SJSA1 (cell line): ENCODE measurements at regions not wholly inside any gene's neighbourhood (a gene's known extent, or its start where the extent isn't known, plus 50 kb on each side); places are given as distances from the start of the nearest gene placed in this dataset.
"Not testable (repeated sequence)": the region's sequence is repeated elsewhere in the genome, so short reads cannot be mapped to it uniquely, and the experiment has no call there.

Experiments used
- DNase-seq, 2 experiments: peaks; one replicate each; pipeline ENCODE4 v3.0.0-alpha.2; 2015 to 2020; ENCODE audit warnings: low spot score in 2 of 2, low read depth in 1 of 2
- H3K27ac ChIP-seq: fragments of 250-450 bp; sonication (Bioruptor Pico); 2 replicates; pipeline ENCODE4 v1.5.1; 2020; ENCODE audit warnings: mild to moderate bottlenecking, moderate library complexity
- H3K27me3 ChIP-seq: fragments of 250-450 bp; sonication (Bioruptor Pico); replicated peaks from 2 replicates; pipeline ENCODE4 v1.5.1; 2020; ENCODE audit warnings: mild to moderate bottlenecking, moderate library complexity
- H3K36me3 ChIP-seq: fragments of 250-450 bp; sonication (Bioruptor Pico); 2 replicates; pipeline ENCODE4 v1.5.1; 2020; ENCODE audit warnings: mild to moderate bottlenecking
- H3K4me1 ChIP-seq: fragments of 250-450 bp; sonication (Bioruptor Pico); replicated peaks from 2 replicates; pipeline ENCODE4 v1.6.1; 2021; ENCODE audit warnings: mild to moderate bottlenecking
- H3K4me3 ChIP-seq: fragments of 250-450 bp; sonication (Bioruptor Pico); 2 replicates; pipeline ENCODE4 v1.5.1; 2020; ENCODE audit warnings: mild to moderate bottlenecking
- H3K9me3 ChIP-seq: fragments of 250-450 bp; sonication (Bioruptor Pico); replicated peaks from 2 replicates; pipeline ENCODE4 v1.5.1; 2020; ENCODE audit warnings: mild to moderate bottlenecking

GRCh38 chr3:152671446-152672319 is 163.2 kb upstream of the P2RY1 start:
- H3K4me3 ChIP-seq: no peak overlapping the region

GRCh38 chr3:152672320-152672649 is 162.6 kb upstream of the P2RY1 start:
- Histone ChIP-seq H3K4me3 (no peak overlapping the region), H3K4me1 (no peaks in the 10 kb centered on the region), H3K27ac (no peak overlapping the region), H3K9me3 (no peaks in the 10 kb centered on the region), H3K27me3 (no peaks in the 10 kb centered on the region), H3K36me3 (no peaks in the 10 kb centered on the region)
- DNase-seq: no peak

More at GRCh38 chr3:152671446-152672319, 163.2 kb upstream of the P2RY1 start:
- DNase-seq: no peak
- Histone ChIP-seq H3K27ac (no peak overlapping the region), H3K4me1 (no peaks in the 10 kb centered on the region), H3K9me3 (no peaks in the 10 kb centered on the region), H3K27me3 (no peaks in the 10 kb centered on the region), H3K36me3 (no peaks in the 10 kb centered on the region)

GRCh38 chr3:152676810-152677379 is 158.0 kb upstream of the P2RY1 start:
- no peaks in the 10 kb centered on the region for H3K36me3 ChIP-seq
- H3K27me3 ChIP-seq: no peaks in the 10 kb centered on the region
- no peaks in the 10 kb centered on the region for H3K4me1 ChIP-seq
- no peak overlapping the region for H3K4me3 ChIP-seq
- no peak overlapping the region for H3K27ac ChIP-seq
- no peaks in the 10 kb centered on the region for H3K9me3 ChIP-seq
- no peak for DNase-seq

GRCh38 chr3:152677491-152677890 is 157.4 kb upstream of the P2RY1 start:
- Histone ChIP-seq H3K4me1 (no peaks in the 10 kb centered on the region), H3K4me3 (no peak overlapping the region), H3K27me3 (no peaks in the 10 kb centered on the region), H3K9me3 (no peaks in the 10 kb centered on the region), H3K27ac (no peak overlapping the region), H3K36me3 (no peaks in the 10 kb centered on the region)
- DNase-seq: no peak

GRCh38 chr3:152682477-152682876 is 152.5 kb upstream of the P2RY1 start:
- Histone ChIP-seq H3K36me3 (no peaks in the 10 kb centered on the region), H3K4me3 (no peak overlapping the region), H3K27ac (no peak overlapping the region), H3K9me3 (no peaks in the 10 kb centered on the region), H3K27me3 (no peaks in the 10 kb centered on the region), H3K4me1 (no peaks in the 10 kb centered on the region)
- no peak for DNase-seq

GRCh38 chr3:152683521-152683999 is 151.4 kb upstream of the P2RY1 start:
- no peak overlapping the region for H3K4me3 ChIP-seq
- no peaks in the 10 kb centered on the region for H3K36me3 ChIP-seq
- no peaks in the 10 kb centered on the region for H3K4me1 ChIP-seq
- H3K9me3 ChIP-seq: no peaks in the 10 kb centered on the region
- H3K27ac ChIP-seq: no peak overlapping the region
- no peaks in the 10 kb centered on the region for H3K27me3 ChIP-seq
- no peak for DNase-seq

- H3K9me3 ChIP-seq: no peaks in the 10 kb centered on the region
- no peak overlapping the region for H3K27ac ChIP-seq
- no peak for DNase-seq
- H3K4me3 ChIP-seq: no peak overlapping the region
- no peaks in the 10 kb centered on the region for H3K4me1 ChIP-seq
- H3K36me3 ChIP-seq: no peaks in the 10 kb centered on the region
- no peaks in the 10 kb centered on the region for H3K27me3 ChIP-seq
Measured at GRCh38 chr3:152684279-152684678, 150.7 kb upstream of the P2RY1 start.

GRCh38 chr3:152688313-152688712 is 146.6 kb upstream of the P2RY1 start:
- Histone ChIP-seq H3K4me1 (no peaks in the 10 kb centered on the region), H3K36me3 (no peaks in the 10 kb centered on the region), H3K9me3 (no peaks in the 10 kb centered on the region), H3K27ac (no peak overlapping the region), H3K4me3 (no peak overlapping the region), H3K27me3 (no peaks in the 10 kb centered on the region)
- no peak for DNase-seq

- not testable (repeated sequence) for H3K4me1 ChIP-seq, H3K36me3 ChIP-seq, H3K4me3 ChIP-seq, H3K27ac ChIP-seq, H3K27me3 ChIP-seq, H3K9me3 ChIP-seq, DNase-seq
Measured at GRCh38 chr3:152692326-152692725, 142.6 kb upstream of the P2RY1 start.

- not testable (repeated sequence) for H3K36me3 ChIP-seq, H3K27me3 ChIP-seq, DNase-seq, H3K27ac ChIP-seq, H3K4me3 ChIP-seq, H3K9me3 ChIP-seq, H3K4me1 ChIP-seq
Measured at GRCh38 chr3:152693521-152694250, 141.2 kb upstream of the P2RY1 start.

GRCh38 chr3:152695840-152696239 is 139.1 kb upstream of the P2RY1 start:
- DNase-seq: no peak
- no peaks in the 10 kb centered on the region for H3K9me3 ChIP-seq
- H3K36me3 ChIP-seq: no peaks in the 10 kb centered on the region

GRCh38 chr3:152696962-152697361 is 138.0 kb upstream of the P2RY1 start:
- no peaks in the 10 kb centered on the region for H3K27me3 ChIP-seq
- H3K36me3 ChIP-seq: no peaks in the 10 kb centered on the region
- no peaks in the 10 kb centered on the region for H3K4me1 ChIP-seq
- H3K9me3 ChIP-seq: no peaks in the 10 kb centered on the region
- DNase-seq: no peak
- H3K27ac ChIP-seq: no peak overlapping the region
- H3K4me3 ChIP-seq: no peak overlapping the region

More at GRCh38 chr3:152695840-152696239, 139.1 kb upstream of the P2RY1 start:
- Histone ChIP-seq H3K4me3 (no peak overlapping the region), H3K27ac (no peak overlapping the region), H3K4me1 (no peaks in the 10 kb centered on the region), H3K27me3 (no peaks in the 10 kb centered on the region)

- Histone ChIP-seq H3K27ac (no peak overlapping the region), H3K4me1 (no peaks in the 10 kb centered on the region), H3K9me3 (no peaks in the 10 kb centered on the region), H3K4me3 (no peak overlapping the region), H3K27me3 (no peaks in the 10 kb centered on the region), H3K36me3 (no peaks in the 10 kb centered on the region)
- no peak for DNase-seq
Measured at GRCh38 chr3:152703245-152703890, 131.6 kb upstream of the P2RY1 start.
